ENCODE measurements at regions not wholly inside any gene's neighbourhood (a gene's known extent, or its start where the extent isn't known, plus 50 kb on each side); places are given as distances from the start of the nearest gene placed in this dataset.

DNA sequence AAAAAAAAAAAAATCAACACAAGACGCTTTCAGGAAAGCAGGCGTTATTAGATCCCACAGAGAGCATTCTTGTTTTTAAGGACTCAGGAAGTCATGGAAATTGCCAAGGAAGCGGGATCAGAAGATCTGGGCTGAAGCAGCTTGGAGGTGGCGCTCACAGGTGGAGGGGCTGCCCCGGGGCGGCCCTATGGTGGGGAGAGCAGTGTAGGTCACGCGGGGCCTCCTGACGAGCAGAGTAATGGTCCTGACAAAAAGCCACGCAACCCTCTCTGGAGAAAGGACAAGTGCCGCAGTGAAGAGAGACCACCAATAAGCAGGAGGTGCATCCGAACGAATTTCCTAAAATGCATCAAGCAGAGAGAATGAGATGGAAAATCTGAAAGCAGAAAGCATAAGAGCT lies 407.0 kb downstream of the BRD1 start:
- TF ChIP-seq, protein P1, sequence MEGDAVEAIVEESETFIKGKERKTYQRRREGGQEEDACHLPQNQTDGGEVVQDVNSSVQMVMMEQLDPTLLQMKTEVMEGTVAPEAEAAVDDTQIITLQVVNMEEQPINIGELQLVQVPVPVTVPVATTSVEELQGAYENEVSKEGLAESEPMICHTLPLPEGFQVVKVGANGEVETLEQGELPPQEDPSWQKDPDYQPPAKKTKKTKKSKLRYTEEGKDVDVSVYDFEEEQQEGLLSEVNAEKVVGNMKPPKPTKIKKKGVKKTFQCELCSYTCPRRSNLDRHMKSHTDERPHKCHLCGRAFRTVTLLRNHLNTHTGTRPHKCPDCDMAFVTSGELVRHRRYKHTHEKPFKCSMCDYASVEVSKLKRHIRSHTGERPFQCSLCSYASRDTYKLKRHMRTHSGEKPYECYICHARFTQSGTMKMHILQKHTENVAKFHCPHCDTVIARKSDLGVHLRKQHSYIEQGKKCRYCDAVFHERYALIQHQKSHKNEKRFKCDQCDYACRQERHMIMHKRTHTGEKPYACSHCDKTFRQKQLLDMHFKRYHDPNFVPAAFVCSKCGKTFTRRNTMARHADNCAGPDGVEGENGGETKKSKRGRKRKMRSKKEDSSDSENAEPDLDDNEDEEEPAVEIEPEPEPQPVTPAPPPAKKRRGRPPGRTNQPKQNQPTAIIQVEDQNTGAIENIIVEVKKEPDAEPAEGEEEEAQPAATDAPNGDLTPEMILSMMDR (IDR thresholded peaks at IDR 0.05) = no peak
- TF ChIP-seq POLR2A (IDR thresholded peaks at IDR 0.05) (no peak), EP300 (IDR thresholded peaks at IDR 0.05) (no peak)
